COLO829 (cell line): ENCODE measurements at regions not wholly inside any gene's neighbourhood (a gene's known extent, or its start where the extent isn't known, plus 50 kb on each side); places are given as distances from the start of the nearest gene placed in this dataset.

ENCODE experiments used
- DNase-seq: peaks from one replicate; pipeline ENCODE4 v3.0.0; 2012; ENCODE audit warnings: low spot score

- DNase-seq, result no peak
Observed at GRCh38 chr14:96143906-96144305, 60.7 kb upstream of the BDKRB2 start.

GRCh38 chr14:96145116-96145864 lies 59.3 kb upstream of the BDKRB2 start:
- DNase-seq, result no peak

GRCh38 chr14:96146131-96146771 lies 58.4 kb upstream of the BDKRB2 start:
- DNase-seq, result peak; percentile 35

GRCh38 chr14:96148631-96149030 lies 56.0 kb upstream of the BDKRB2 start:
- no peak for DNase-seq

GRCh38 chr14:96149131-96149530 lies 55.5 kb upstream of the BDKRB2 start:
- no peak for DNase-seq

GRCh38 chr14:96150214-96150613 lies 54.4 kb upstream of the BDKRB2 start:
- DNase-seq, result no peak

GRCh38 chr14:96151242-96151641 lies 53.4 kb upstream of the BDKRB2 start:
- no peak for DNase-seq

- DNase-seq, result no peak
Observed at GRCh38 chr14:96153003-96153402, 51.6 kb upstream of the BDKRB2 start.
